DND-41 (cell line): ENCODE measurements at regions not wholly inside any gene's neighbourhood (a gene's known extent, or its start where the extent isn't known, plus 50 kb on each side); places are given as distances from the start of the nearest gene placed in this dataset.

Experiments used
- EZH2 ChIP-seq: IDR thresholded peaks from 3 replicates; pipeline ENCODE4 v1.6.1; 2012; ENCODE audit warnings: borderline replicate concordance, low read depth, mild to moderate bottlenecking, moderate library complexity, low read length, inconsistent platforms; ENCODE audit not compliant: severe bottlenecking
- TF ChIP-seq, protein P1 (sequence below): IDR thresholded peaks from 2 replicates; pipeline ENCODE4 v1.5.1; 2012; ENCODE audit warnings: borderline replicate concordance, low read length, moderate library complexity, mild to moderate bottlenecking; ENCODE audit not compliant: poor library complexity, severe bottlenecking; ENCODE audit errors: extremely low read depth

DNA sequence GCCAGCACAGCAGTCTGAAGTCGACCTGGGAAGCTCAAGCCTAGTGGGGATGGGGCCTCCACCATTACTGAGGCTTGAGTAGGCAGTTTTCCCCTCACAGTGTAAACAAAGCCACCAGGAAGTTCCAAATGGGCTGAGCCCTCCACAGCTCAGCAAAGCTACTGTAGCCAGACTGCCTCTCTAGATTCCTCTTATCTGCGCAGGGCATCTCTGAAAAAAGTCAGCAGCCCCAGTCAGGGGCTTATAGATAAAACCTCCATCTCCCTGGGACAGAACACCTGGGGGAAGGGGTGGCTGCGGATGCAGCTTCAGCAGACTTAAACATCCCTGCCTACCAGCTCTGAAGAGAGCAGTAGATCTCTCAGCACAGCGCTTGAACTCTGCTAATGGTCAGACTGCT is 218.4 kb upstream of the VRK2 start:
- TF ChIP-seq EZH2, result no peak
- TF ChIP-seq, protein P1, sequence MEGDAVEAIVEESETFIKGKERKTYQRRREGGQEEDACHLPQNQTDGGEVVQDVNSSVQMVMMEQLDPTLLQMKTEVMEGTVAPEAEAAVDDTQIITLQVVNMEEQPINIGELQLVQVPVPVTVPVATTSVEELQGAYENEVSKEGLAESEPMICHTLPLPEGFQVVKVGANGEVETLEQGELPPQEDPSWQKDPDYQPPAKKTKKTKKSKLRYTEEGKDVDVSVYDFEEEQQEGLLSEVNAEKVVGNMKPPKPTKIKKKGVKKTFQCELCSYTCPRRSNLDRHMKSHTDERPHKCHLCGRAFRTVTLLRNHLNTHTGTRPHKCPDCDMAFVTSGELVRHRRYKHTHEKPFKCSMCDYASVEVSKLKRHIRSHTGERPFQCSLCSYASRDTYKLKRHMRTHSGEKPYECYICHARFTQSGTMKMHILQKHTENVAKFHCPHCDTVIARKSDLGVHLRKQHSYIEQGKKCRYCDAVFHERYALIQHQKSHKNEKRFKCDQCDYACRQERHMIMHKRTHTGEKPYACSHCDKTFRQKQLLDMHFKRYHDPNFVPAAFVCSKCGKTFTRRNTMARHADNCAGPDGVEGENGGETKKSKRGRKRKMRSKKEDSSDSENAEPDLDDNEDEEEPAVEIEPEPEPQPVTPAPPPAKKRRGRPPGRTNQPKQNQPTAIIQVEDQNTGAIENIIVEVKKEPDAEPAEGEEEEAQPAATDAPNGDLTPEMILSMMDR, result no peak
